EL (cell line): ENCODE measurements at regions not wholly inside any gene's neighbourhood (a gene's known extent, or its start where the extent isn't known, plus 50 kb on each side); places are given as distances from the start of the nearest gene placed in this dataset.
"Not testable (repeated sequence)": the region's sequence is repeated elsewhere in the genome, so short reads cannot be mapped to it uniquely, and the experiment has no call there.

ENCODE experiments used
- DNase-seq: peaks from one replicate; pipeline ENCODE4 v3.0.0-alpha.2; 2016

DNA sequence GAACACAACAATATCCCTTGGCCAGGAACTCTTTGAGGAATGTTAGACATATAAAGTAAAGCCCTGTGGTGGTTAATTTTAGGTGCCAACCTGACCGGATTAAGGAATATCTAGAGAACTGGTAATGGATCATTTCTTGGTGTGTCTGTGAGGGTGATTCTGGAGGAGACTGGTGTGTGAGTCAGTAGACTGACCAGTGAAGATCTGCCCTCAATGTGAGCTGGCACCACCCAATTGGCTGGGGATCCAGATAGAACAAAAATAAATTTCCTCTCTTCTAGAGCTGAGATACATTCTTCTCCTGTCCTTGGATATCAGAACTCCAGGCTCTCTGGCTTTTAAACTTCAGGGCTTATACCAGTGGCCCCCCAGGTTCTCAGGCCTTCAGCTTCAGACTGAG lies 56.2 kb upstream of the TNPO1 start:
- DNase-seq: peak; percentile 33

DNA sequence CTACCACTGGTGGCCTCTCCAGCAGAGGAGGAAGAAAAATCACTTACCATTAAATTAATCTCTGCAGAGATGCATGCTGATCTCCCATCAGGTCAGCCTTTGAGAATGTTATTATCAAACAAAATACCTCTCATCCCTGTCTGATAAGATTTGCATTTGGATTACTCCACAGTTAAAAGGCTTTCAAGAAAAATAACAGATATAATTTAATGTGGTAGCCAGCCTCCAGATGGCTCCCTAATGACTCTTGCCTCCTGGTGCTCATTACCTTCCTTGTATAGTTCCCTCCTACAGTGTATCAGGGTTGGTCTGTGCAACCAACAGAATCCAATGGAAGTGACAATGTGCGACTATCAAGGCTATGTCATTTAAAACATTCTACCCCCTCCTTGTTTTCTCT lies 63.6 kb upstream of the TNPO1 start:
- no peak for DNase-seq

DNA sequence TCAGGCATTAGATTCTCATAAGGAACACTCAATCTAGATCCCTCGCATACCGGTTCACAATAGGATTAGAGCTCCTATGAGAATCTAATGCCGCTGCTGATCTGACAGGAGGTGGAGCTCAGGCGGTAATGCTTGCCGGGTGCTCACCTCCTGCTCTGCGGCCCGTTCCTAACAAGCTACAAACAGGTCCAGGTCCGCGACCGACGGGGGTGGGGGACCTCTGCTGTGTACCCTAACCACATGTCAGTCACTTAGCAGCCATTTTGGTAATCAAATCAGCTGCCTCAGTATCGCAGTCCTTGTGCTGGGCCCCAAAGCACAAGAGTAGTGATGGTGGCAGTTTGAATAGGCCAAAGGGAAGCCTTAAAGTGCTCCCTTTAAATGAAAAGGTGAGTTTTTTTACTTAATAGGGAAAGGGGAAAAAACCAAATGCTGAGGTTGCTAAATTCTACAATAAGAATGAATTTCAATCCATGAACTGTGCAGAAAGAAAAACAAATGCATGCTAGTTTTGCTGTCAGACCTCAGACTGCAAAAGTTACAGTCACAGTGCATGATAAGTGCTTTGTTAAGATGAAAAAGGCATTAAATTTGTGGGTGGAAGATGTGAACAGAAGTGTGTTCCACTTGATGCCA lies 67.0 kb upstream of the TNPO1 start:
- no peak for DNase-seq

DNA sequence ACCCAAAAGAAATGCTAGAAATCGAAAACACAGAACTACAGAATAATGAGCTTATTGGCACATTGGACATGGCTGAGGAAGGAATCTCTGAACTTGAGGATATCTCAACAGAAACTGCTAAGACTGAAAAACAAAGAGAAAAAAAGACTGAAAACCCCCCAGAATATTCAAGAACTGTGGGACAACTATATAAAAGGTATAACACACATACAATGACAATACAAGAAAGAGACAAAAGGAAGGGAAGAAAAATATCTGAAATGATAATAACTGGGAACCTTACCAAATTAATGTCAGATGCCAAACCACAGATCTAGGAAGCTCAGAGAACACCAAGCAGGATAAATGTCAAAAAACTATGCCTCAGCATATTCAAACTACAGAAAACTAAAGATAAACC lies 68.6 kb upstream of the TNPO1 start:
- no peak for DNase-seq

DNA sequence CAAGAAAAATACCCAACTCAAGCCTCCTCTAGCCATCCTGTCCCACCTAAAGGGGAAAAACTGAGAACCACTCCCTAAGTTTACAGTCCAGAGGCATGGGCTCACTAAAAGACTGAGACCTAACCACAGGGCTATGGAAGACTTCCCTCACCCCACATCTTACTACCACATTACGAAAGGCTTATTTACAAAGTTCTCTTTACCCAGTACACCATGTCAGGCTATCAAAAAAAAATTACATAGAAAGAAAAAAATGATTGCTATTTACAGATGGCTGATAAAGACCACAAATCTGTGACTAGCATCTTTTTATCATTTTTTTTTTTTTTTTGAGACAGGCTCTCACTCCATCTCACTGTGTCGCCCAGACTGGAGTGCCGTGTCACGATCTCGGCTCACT lies 69.7 kb upstream of the TNPO1 start:
- peak; percentile 44 for DNase-seq

DNA sequence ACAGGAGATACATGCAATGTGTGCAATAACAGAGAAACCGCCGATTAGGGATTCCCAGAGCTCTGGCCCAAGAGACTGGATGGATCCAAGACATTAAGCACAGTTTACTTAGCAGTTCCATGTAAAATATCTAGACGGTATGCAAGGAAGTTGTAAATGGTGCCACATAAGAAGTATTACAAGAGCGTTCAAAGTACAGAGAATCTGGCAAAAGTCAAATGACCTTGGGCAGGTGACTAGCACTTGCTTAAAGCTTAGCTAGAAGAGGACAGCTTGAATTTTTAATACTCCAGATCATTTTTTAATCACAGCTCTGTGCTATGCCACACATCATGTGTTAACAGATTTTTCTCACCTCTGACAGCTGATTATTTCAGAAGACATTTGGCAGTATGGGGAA lies 72.3 kb upstream of the TNPO1 start:
- DNase-seq: no peak

DNA sequence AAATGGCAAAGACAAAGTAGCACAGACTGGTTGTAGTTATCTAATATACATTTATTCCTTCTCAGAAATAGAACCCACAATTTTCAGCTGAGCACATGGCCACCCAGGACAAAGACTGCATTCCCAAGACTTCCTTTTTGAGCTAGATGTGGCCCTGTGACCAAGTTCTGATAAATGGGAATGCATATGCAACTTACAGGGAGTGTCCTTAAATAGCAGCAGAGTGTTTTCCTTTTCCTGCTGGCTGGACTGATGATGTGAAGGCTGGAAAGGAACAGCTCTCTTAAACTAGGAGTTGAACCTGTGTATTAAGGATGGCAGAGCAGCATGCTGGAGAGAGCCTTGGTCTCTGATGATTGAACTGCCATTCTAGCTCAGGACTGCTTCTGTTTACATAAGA lies 74.7 kb upstream of the TNPO1 start:
- no peak for DNase-seq

DNA sequence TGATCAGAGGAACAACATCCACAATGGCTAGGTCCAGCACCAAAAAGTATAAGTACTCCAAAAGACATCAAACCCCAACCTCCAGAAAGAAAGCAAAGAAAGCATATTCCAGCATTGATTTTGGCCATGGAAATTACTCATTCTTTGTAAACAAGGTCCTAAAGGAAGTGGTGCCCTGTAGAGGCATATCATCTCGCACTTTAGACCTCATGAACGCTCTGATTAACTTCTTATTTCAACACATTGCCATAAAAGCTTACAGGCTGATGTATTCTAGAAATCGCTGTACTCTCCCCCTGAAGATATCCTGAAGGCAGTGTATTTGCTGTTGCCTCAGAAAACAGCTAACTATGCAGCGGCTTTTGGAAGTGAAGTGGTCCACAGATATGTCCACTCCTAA lies 82.7 kb upstream of the TNPO1 start:
- DNase-seq: no peak

DNA sequence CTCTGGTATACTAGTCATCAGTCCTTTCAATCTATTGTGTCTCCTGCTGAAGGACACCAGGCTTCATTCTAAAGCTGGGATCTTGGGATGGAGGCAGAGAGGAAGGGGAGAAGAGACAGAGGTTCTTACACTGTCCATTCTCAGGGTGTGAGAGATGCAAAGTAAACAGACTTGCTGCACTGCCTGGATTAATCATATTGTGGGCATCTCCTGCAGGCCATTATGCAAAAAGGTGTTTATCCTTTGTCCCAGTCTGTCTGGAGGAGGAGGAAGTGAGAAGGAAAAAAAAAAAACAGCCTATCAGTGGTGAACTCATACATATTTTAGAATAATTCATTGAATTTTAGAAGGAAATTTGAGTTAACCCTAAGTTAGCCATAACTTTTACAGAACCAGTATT lies 92.9 kb upstream of the TNPO1 start:
- DNase-seq: no peak

DNA sequence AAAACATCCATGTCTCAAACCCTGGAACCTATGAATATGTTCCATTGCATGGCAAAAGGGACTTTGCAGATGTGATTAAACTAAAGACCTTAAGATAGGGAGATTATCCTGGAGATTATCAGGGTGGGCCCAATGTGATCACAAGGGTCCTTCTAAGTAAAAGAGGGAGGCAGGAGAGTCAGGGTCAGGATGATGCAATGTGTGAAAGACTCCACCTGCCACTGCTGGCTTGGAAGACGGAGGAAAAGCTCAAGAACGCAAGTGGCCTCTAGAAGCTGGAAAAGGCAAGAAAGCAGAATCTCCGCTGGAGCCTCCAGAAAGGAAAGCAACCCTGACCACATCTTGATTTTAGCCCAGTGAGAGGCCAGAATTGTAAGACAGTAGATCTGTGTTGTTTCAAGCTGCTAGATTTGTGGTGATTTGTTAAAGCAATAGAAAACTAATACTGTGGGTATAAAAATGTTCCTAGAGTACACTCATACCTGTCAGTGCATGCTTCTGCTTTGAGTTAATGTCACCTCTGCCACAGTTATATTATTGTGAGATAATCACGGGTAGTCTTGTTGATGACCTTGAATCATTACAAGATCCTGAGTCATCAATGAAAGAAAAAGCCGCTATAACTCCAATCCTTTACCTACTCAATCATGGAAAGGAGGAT lies 93.5 kb upstream of the TNPO1 start:
- DNase-seq: no peak

DNA sequence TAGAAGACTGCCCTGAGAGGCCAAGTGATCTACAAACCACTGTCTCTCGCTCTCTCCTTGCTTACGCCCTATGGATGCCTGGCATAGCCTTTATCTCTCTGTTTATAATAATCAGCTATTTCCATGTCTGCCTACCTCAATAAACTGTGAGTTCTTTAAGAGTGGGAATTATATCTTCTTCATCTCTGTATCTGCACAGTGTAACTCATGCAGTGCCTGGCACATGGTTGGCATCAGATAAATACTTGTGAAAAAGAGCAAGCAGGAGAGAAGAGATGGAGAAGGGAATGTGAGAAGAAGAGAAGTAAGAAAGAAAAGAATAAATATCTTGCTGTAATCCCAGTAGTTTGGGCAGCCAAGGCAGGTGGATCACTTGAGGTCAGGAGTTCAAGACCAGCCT lies 94.6 kb upstream of the TNPO1 start:
- no peak for DNase-seq

DNA sequence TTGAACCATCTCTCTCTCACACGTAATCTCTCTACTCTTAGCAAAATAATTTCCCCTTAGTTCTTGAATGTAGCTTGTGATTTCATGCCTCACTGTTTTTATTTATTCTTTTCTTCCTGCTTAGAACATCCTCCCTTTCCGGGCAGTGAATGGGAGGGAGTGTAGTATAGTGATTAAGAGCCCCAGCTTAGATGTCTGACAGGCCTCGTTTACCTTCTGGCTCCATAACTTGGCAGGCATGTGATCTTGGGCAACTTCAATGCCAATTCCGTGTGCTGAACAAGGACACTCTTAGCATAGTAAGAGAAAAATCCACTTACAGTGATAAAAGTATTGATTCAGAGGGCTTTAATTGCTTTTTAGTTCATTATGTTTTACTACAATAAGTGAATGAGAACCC lies 96.3 kb upstream of the TNPO1 start:
- no peak for DNase-seq

DNA sequence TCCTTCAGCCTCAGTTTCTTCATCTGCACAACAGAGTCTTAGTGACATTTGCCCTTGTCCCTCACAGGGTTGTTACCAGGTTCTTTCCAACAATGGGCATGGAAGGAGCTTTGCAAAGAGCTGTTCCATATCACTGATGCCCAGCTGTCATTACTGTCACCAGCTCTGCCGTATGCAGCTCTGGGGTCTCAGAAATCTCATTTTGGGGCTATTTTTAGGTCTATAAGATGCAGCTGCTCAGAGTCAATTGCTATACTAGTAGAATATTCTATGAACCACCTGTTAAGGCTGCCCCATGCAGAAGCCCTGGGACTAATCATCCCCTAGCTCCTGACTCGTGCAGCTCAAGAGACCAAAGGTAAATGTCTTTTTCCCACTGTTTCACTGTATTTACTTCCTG lies 105.1 kb upstream of the TNPO1 start:
- no peak for DNase-seq

DNA sequence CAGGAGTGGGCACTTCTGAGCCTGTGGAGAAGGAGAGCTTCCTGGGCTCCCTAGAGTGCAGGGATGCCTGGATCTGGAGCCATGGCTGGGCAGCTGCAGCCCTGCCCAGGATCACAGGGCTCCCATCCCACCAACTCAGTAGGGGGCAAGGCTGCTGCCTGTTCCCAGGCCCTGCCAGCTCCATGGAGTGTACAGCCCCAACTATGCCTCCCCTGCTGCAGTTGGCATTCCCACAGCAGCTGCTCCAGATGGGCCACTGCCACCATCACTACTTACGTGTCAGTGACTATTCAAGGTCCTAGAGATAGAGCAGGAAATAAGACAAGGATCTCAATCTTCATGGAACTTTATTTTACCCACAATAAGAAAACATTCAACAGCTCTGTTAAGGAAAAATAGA lies 107.1 kb upstream of the TNPO1 start:
- no peak for DNase-seq

DNA sequence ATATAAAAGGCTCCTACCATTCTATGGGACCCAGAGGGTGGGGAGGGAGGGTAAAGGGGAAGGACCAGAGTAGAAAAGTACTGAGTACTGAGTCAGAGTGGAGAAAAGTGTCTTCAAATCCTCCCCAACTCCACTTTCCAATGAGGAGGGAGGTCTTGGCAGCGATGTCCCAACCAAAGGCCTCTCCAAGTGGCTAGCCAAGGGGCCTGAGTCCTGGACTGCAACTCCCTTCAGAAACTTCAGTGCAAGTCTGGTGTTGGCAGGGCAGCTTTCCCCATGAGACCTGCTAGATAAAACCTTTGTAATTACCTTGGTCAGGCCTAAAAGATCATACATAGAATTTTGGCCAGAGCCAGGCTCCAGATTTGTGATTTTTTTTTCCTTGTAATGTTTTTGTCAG lies 111.3 kb upstream of the TNPO1 start:
- DNase-seq: no peak

DNA sequence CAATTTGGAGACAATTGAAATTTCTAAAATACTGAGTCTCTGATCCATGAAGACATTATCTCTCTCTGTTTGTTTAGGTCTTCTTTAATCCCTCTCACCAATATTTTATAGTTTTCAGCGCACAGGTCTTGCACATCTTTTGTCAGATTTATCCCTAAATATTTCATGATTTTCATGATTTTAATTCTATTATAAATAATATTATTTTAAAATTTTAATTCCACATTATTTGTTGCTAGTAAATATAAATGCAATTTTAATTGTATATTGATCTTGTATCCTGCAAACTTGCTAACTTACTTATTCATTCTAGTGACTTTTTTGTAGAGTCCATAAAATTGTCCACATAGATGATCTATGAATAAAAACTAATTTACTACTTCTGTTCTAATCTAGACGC lies 112.6 kb upstream of the TNPO1 start:
- DNase-seq: no peak

DNA sequence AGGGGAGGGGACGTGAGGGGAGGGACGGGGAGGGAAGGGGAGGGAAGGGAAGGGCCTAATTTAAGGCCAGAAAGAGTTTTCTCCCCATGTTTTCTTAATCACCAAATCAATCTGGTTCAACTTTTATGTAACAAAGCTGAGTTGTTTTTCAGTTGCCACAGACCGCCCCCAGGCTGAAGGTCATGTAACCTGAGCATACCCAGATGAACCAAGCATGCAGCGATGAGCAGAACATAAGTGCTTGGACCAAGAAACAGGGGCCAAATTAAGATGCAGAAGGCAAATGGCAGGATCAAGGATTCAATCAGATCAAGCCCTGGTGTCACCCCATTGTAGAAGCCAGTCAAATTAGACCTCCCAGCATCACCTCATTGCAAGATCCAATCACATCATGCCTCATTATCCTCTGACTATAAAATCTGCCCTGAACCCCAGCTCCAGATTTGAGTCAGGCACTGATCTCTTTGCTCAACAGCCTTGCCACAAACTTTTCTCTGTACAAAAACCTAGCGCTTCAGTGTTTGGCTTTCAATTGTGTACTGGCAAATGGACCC lies 113.5 kb upstream of the TNPO1 start:
- no peak for DNase-seq

DNA sequence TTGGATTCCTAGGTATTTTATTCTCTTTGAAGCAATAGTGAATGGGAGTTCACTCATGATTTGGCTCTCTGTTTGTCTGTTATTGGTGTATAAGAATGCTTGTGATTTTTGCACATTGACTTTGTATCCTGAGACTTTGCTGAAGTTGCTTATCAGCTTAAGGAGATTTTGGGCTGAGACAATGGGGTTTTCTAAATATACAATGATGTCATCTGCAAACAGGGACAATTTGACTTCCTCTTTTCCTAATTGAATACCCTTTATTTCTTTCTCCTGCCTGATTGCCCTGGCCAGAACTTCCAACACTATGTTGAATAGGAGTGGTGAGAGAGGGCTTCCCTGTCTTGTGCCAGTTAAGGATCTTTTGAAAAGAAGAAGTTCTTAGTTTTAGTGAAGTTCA lies 114.4 kb upstream of the TNPO1 start:
- DNase-seq: not testable (repeated sequence)

DNA sequence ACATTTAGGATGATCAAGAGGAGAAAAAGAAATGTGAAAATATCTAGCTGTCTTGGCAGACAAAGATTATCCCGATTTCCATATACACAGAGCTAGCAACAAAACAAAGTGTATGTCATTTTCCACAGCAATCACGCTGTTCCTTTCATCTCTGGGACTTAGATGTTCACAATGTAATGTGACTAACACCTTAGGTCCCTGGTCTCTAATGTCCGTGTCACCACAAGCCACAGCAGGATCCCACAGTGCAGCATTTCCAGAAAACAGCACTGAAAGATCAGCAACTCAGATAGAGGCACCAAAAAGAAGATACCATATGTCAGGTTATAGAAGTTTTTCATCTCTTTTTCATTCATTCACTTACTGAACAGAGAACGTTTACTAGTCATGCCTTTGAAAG lies 118.0 kb upstream of the TNPO1 start:
- no peak for DNase-seq

DNA sequence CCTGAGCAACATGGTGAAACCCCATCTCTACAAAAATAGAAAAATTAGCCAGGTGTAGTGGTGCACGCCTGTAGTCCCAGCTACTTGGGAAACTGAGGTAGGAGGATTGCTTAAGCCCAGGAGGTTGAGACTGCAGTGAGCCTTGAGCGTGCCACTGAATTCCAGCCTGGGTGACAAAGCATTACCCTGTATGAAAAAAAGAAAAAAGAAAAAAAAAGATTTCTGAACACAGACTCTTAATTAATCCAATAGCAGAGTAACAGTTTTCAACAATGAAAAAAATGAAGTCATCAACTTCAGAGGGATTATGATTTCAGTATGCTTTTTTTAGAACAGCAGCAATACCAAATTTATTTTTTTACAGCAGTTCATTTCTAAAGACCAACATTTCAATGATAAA lies 118.8 kb upstream of the TNPO1 start:
- DNase-seq: no peak

DNA sequence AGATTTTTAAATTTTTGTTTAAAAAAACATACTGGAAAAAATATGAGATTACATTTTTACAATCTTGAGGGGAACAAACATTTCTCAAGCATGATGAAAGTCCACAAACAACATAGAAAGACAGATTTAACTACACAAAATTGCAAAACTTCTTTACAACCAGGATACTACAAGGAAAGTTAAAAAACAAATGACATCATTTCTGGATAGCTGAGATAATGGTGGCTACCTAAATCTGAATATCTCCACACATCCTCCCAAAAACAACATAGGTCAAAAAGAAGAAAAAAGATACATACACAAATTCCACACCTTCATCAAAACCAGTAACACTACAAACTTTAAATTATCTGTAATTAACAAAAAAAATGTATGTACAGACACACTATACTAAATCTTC lies 120.8 kb upstream of the TNPO1 start:
- no peak for DNase-seq

DNA sequence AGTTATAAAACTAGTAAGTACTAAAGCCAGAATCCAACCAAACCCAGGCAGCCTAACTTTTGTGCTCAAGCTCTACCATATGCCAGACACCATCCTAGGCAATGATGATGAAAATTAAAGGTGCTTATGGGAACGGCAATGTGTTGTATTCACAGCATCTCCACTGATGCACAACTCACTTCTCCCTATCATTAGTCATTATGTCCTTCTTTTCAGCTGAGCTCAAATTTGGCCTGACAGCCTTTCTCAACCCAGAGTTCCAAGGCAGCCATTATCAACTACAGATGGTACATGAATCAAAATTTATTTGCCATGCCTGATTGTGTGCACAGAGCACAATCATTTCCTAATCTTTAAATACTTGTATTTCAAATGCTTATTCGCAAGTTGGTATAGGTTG lies 121.6 kb upstream of the TNPO1 start:
- DNase-seq: no peak

DNA sequence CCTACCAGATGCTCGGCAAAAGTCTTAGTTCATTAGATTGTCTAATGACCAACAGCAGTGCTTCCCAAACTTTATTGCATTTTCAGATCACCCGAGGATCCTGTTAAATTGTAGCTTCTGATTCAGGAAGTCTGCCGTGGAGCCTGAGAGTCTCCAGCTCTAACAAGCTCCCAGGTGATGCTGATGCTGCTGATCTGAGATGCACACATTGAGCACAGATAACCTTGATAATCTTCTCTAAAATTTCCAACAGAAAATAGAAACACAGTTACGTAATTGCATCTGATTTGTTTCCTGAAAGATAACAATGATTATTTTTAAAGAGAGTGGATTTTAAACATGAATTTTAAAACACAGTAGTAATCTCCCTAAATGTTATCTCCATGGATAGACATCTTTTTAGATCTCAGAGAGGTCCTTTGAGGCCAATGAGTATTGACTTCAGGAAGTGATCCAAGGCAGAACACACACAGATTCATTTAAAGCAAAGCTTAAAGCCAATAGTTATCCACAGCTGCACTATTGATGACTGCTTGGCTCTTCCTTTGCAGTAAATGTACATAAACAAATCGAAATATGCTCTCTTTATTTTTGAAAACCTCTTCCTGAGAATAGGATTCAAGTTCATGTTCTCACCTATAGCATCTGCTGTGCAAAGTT lies 122.8 kb upstream of the TNPO1 start:
- DNase-seq: no peak

DNA sequence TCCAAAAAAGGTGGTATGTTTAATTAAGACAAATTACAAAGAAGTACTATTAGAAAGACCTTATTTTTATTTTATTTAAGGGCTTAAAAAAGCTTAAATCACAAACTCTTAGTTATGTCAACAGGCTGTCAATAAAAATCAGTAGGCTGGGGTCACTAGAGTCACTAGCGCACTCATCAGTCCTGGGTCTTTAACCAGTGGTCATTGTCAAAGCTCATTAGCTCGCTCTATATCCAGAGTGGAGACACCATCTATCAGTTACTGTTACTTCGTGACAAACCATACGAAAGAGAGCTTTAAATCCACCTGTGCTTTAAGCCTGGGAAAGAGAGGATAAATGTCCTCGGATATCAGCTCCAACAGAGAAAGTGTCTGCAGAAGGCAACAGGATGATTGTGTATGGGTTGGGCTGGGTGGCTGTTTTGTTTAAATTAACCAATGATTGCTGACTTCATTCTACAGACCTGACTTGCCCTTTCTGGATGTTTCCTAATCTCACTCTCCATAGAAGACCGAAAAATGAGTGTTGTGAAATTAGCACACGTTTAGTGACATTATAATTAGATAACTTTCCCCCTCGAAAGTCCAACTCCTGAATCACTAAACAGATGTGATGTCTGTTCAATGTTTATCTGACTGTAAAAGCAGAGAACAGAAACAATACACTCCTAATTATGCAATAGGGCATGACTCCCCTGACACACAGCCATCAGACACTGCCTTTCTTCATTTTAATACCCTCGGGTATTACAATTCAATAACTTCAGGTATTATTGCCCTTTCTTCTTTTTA lies 123.6 kb upstream of the TNPO1 start:
- DNase-seq: no peak
